ENCODE measurements at regions not wholly inside any gene's neighbourhood (a gene's known extent, or its start where the extent isn't known, plus 50 kb on each side); places are given as distances from the start of the nearest gene placed in this dataset.

DNA sequence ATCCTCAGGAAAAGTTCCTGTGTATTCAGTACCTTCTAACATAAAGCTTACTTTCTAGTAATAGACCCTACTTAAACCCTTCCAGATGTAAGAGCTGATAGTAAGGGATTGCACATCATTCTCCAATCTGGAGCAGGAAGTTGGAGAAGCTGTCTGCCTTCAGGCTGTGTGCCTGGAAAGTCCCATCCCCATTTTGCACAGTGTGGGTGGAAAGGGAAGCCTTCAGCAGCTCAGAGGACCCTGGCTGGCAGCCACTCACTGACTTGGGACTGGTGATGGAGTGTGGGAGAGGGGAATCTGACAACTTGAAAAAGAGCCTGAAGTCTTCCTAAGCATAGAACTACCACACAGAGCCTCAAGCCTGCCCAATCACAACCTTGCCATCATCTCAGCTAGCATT, 164.1 kb upstream of the ADO start:
- TF ChIP-seq EZH2phosphoT487 (IDR thresholded peaks at IDR 0.05; ENCODE audit: low read depth), result no peak
- TF ChIP-seq, protein P1, sequence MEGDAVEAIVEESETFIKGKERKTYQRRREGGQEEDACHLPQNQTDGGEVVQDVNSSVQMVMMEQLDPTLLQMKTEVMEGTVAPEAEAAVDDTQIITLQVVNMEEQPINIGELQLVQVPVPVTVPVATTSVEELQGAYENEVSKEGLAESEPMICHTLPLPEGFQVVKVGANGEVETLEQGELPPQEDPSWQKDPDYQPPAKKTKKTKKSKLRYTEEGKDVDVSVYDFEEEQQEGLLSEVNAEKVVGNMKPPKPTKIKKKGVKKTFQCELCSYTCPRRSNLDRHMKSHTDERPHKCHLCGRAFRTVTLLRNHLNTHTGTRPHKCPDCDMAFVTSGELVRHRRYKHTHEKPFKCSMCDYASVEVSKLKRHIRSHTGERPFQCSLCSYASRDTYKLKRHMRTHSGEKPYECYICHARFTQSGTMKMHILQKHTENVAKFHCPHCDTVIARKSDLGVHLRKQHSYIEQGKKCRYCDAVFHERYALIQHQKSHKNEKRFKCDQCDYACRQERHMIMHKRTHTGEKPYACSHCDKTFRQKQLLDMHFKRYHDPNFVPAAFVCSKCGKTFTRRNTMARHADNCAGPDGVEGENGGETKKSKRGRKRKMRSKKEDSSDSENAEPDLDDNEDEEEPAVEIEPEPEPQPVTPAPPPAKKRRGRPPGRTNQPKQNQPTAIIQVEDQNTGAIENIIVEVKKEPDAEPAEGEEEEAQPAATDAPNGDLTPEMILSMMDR (IDR thresholded peaks at IDR 0.05; ENCODE audit: low read depth, low read length), result no peak
- H3K9ac ChIP-seq (ENCODE audit: low read length), result no peak overlapping the region
- H3K27ac ChIP-seq (ENCODE audit: low read length), result no peak overlapping the region
- H3K4me1 ChIP-seq (ENCODE audit: low read length), result peaks cover 28% of the 10 kb centered on the region
- no peaks in the 10 kb centered on the region for H3K9me3 ChIP-seq (ENCODE audit: insufficient read depth, low read length)
- no peak overlapping the region for H3K4me3 ChIP-seq (ENCODE audit: low read length)
- no peaks in the 10 kb centered on the region for H3K36me3 ChIP-seq (replicated peaks; ENCODE audit: low read depth, low read length)
- no peaks in the 10 kb centered on the region for H3K79me2 ChIP-seq (ENCODE audit: low read length)
- no peaks in the 10 kb centered on the region for H4K20me1 ChIP-seq (ENCODE audit: insufficient read depth, low read length)
- H3K27me3 ChIP-seq (ENCODE audit: low read depth, low read length), result no peaks in the 10 kb centered on the region
- H2AFZ ChIP-seq (ENCODE audit: low read depth, low read length), result no peak overlapping the region
- no peak overlapping the region for H3K4me2 ChIP-seq (ENCODE audit: low read length)

DNA sequence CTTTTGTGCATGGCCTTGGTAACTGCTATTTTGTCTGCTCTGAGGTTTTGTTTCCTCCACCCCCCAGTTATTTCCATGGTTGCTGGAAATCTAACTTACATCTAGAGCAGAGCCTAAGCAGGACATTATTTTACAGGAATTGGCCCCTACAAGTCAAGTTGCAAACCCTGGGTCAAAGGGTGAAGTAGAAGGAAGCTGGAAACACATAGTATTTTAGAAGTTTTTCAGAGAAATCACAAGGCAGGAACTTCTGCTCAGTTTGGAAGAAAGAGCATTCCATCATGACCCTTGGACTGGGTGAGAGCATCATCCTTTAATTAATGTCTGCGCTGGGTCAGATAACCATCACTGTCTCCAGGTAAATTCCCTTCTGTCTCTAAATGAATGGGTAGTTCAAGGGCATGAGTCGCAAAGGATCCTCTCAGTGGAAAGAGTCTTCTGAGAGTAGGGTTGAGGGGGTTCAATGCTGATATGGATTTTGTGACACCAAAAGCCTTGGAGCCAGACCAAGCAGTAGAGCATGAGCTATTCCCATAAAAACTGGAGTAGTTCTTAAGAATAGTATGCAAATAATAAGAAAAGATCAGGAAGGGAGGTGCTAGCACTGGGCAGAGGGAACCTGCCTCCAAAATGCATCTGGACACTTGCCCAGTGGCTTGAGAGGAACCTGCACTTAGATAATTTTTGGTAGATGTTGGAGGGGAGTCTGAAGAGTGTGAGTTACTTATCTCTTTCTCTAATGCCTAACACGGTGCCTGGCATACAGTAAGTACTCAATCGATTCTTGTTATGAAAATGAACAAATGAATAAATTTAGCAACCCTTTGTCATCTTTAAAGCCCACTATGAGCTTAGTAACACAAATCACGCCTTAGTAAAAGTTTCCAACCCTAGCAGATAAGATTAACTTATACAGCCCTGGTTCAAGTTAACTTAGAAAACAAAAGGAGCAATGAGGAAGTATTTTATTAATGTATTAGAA, 160.6 kb upstream of the ADO start:
- peaks cover 17% of the 10 kb centered on the region for H3K4me1 ChIP-seq (ENCODE audit: low read length)
- no peaks in the 10 kb centered on the region for H3K79me2 ChIP-seq (ENCODE audit: low read length)
- no peak overlapping the region for H2AFZ ChIP-seq (ENCODE audit: low read depth, low read length)
- no peak overlapping the region for H3K9ac ChIP-seq (ENCODE audit: low read length)
- TF ChIP-seq, protein P1 (IDR thresholded peaks at IDR 0.05; ENCODE audit: low read depth, low read length), result no peak
- TF ChIP-seq EZH2phosphoT487 (IDR thresholded peaks at IDR 0.05; ENCODE audit: low read depth), result no peak
- H3K9me3 ChIP-seq (ENCODE audit: insufficient read depth, low read length), result no peaks in the 10 kb centered on the region
- H3K36me3 ChIP-seq (replicated peaks; ENCODE audit: low read depth, low read length), result no peaks in the 10 kb centered on the region
- H3K4me2 ChIP-seq (ENCODE audit: low read length), result no peak overlapping the region
- H4K20me1 ChIP-seq (ENCODE audit: insufficient read depth, low read length), result no peaks in the 10 kb centered on the region
- H3K27me3 ChIP-seq (ENCODE audit: low read depth, low read length), result no peaks in the 10 kb centered on the region
- H3K27ac ChIP-seq (ENCODE audit: low read length), result no peak overlapping the region
- H3K4me3 ChIP-seq (ENCODE audit: low read length), result no peak overlapping the region

DNA sequence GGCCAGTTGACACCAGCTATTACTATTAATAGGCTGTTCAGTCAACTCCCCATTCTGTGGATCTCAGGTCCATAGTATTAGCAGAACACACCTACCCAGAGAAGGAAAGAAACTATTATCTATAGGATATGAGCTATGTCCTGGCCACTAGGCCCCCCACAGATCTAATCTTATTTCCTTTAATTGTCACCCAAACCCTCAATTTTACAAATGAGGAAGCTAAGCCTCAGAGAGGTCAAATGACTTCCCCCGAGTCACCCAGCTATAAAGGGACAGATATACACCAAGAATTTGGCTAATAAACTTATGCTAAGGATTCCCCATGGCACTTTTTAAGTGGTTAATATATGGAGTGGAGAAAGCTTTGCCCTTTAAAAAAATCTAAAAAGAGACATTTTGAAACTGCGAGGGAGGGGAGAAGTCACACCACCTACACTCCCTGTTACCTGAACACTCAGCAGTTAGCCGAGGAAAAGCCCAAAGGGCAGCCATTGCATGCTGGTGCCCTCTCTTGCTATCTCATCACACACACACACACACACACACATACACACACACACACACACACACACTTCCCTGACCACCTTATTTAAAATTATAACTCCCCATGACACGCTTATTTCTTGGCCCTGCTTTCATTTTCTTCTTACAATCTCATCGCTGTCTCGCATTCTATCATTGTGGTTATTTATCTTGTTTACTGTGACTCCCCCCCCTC, 157.0 kb upstream of the ADO start:
- H2AFZ ChIP-seq (ENCODE audit: low read depth, low read length), result no peak overlapping the region
- no peak for TF ChIP-seq EZH2phosphoT487 (IDR thresholded peaks at IDR 0.05; ENCODE audit: low read depth)
- TF ChIP-seq, protein P1 (IDR thresholded peaks at IDR 0.05; ENCODE audit: low read depth, low read length), result no peak
- 0 out of 2 replicates have a peak, but pooled peaks cover 4% of the 10 kb centered on the region for H3K9me3 ChIP-seq (ENCODE audit: insufficient read depth, low read length)
- H3K36me3 ChIP-seq (replicated peaks; ENCODE audit: low read depth, low read length), result no peaks in the 10 kb centered on the region
- H3K79me2 ChIP-seq (ENCODE audit: low read length), result no peaks in the 10 kb centered on the region
- H3K4me1 ChIP-seq (ENCODE audit: low read length), result peaks cover 19% of the 10 kb centered on the region
- 0 out of 2 replicates have a peak overlapping the region, but pooled peaks have one; percentile 3 for H3K4me2 ChIP-seq (ENCODE audit: low read length)
- no peak overlapping the region for H3K9ac ChIP-seq (ENCODE audit: low read length)
- no peaks in the 10 kb centered on the region for H3K27me3 ChIP-seq (ENCODE audit: low read depth, low read length)
- H3K27ac ChIP-seq (ENCODE audit: low read length), result no peak overlapping the region
- H3K4me3 ChIP-seq (ENCODE audit: low read length), result no peak overlapping the region
- no peaks in the 10 kb centered on the region for H4K20me1 ChIP-seq (ENCODE audit: insufficient read depth, low read length)

DNA sequence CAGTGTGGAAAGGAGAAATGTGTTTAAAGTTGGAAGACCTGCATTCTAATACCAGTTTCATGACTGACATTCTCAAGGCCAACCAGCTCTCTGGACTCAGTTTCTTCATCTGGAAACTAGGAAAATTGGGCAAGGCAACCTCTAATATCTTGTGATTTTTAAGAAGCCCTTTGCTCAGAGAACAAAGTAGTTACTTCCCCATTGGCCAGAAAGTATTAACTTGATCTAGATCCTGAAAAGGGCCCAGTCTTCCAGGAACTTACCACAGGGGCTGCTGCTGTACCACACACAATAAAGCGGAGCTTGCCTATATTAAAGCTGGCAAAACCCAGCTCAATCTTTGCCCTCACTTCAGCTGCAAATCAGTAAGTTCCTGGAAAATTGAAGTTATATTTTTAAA, 155.6 kb upstream of the ADO start:
- H3K4me2 ChIP-seq (ENCODE audit: low read length), result no peak overlapping the region
- no peak for TF ChIP-seq EZH2phosphoT487 (IDR thresholded peaks at IDR 0.05; ENCODE audit: low read depth)
- TF ChIP-seq, protein P1 (IDR thresholded peaks at IDR 0.05; ENCODE audit: low read depth, low read length), result no peak
- no peaks in the 10 kb centered on the region for H3K79me2 ChIP-seq (ENCODE audit: low read length)
- 0 out of 2 replicates have a peak, but pooled peaks cover 4% of the 10 kb centered on the region for H3K9me3 ChIP-seq (ENCODE audit: insufficient read depth, low read length)
- no peak overlapping the region for H3K4me3 ChIP-seq (ENCODE audit: low read length)
- H3K4me1 ChIP-seq (ENCODE audit: low read length), result peaks cover 31% of the 10 kb centered on the region
- no peak overlapping the region for H2AFZ ChIP-seq (ENCODE audit: low read depth, low read length)
- H3K27me3 ChIP-seq (ENCODE audit: low read depth, low read length), result no peaks in the 10 kb centered on the region
- no peak overlapping the region for H3K27ac ChIP-seq (ENCODE audit: low read length)
- H4K20me1 ChIP-seq (ENCODE audit: insufficient read depth, low read length), result no peaks in the 10 kb centered on the region
- H3K9ac ChIP-seq (ENCODE audit: low read length), result no peak overlapping the region
- H3K36me3 ChIP-seq (replicated peaks; ENCODE audit: low read depth, low read length), result no peaks in the 10 kb centered on the region
